T-cell (primary cell): ENCODE measurements at regions not wholly inside any gene's neighbourhood (a gene's known extent, or its start where the extent isn't known, plus 50 kb on each side); places are given as distances from the start of the nearest gene placed in this dataset.

Source experiments
- ATAC-seq, 4 experiments: fragments of 200-7000 bp in 3 of 4; fragments of 150-1000 bp in 1 of 4; cut with Tn5 transposase; replicated peaks in 1 of 4; 1 replicate in 3 of 4; 2 replicates in 1 of 4; pipeline ENCODE4 v1.10.0; 2021; ENCODE audit warnings: moderate library complexity in 3 of 4, mild to moderate bottlenecking in 2 of 4, moderate number of reproducible peaks in 1 of 4
- CTCF ChIA-PET, 2 donors: fragments of 300-600 bp; sonication (Branson Sonifier 250); formaldehyde crosslinking; loops; one replicate each; lab custom pipeline; 2022; ENCODE audit warnings: antibody characterized with exemption in 2 of 2; lab: Charles Lee
- POLR2A ChIA-PET, 2 donors: fragments of 300-600 bp; sonication (Branson Sonifier 250); formaldehyde crosslinking; loops; one replicate each; lab custom pipeline; 2022; ENCODE audit warnings: antibody characterized with exemption in 2 of 2; lab: Charles Lee
- DNase-seq, 35 experiments: peaks; one replicate each; pipeline versions ENCODE4 v3.0.0 to v3.0.0-alpha.2; 2013 to 2023
- H3K27ac ChIP-seq: one replicate; pipeline ENCODE4 v1.5.1; 2013; ENCODE audit warnings: low read length
- H3K27me3 ChIP-seq, 2 experiments: replicated peaks in 1 of 2; 1 replicate in 1 of 2; 2 replicates in 1 of 2; pipeline versions ENCODE4 v1.6.1 to v1.7.0; 2013; ENCODE audit warnings: low read length in 1 of 2, mixed read lengths in 1 of 2; ENCODE audit not compliant: control insufficient read depth in 2 of 2, insufficient read depth in 2 of 2; ENCODE audit errors: extremely low read depth in 1 of 2
- H3K36me3 ChIP-seq, 2 donors: 1 replicate in 1 of 2; 2 replicates in 1 of 2; pipeline versions ENCODE4 v1.6.1 to v1.7.0; 2013; ENCODE audit warnings: low read length in 1 of 2; ENCODE audit not compliant: control insufficient read depth in 2 of 2, insufficient read depth in 1 of 2; ENCODE audit errors: extremely low read depth in 1 of 2
- H3K4me1 ChIP-seq, 2 experiments: 1 replicate in 1 of 2; 2 replicates in 1 of 2; pipeline versions ENCODE4 v1.6.1 to v1.7.0; 2013; ENCODE audit warnings: low read length in 2 of 2, mixed read lengths in 1 of 2; ENCODE audit not compliant: insufficient read depth in 2 of 2, control insufficient read depth in 1 of 2; ENCODE audit errors: extremely low read depth in 1 of 2
- H3K4me3 ChIP-seq, 2 donors: 1 replicate in 1 of 2; 2 replicates in 1 of 2; pipeline versions ENCODE4 v1.5.1 to v1.7.0; 2013; ENCODE audit warnings: mild to moderate bottlenecking in 2 of 2, low read length in 1 of 2, moderate library complexity in 1 of 2; ENCODE audit not compliant: control insufficient read depth in 1 of 2; ENCODE audit errors: extremely low read depth in 1 of 2
- H3K9me3 ChIP-seq: 2 replicates; pipeline ENCODE4 v1.7.0; 2013
- H3K27ac Mint-ChIP-seq, 2 donors: one replicate each; pipeline ENCODE4 v1.8.0; 2020 to 2021; ENCODE audit warnings: mild to moderate bottlenecking in 2 of 2, mixed read lengths in 2 of 2
- H3K27me3 Mint-ChIP-seq, 2 donors: one replicate each; pipeline ENCODE4 v1.8.0; 2021 to 2022; ENCODE audit warnings: mixed read lengths in 2 of 2
- H3K36me3 Mint-ChIP-seq: one replicate; pipeline ENCODE4 v1.8.0; 2021; ENCODE audit warnings: mixed read lengths
- H3K4me1 Mint-ChIP-seq, 3 donors: one replicate each; pipeline ENCODE4 v1.8.0; 2020 to 2022; ENCODE audit warnings: mixed read lengths in 3 of 3, mild to moderate bottlenecking in 1 of 3
- H3K4me3 Mint-ChIP-seq, 3 donors: one replicate each; pipeline ENCODE4 v1.8.0; 2020 to 2022; ENCODE audit warnings: mild to moderate bottlenecking in 3 of 3, mixed read lengths in 3 of 3, moderate library complexity in 3 of 3
- H3K9me3 Mint-ChIP-seq, 3 donors: one replicate each; pipeline ENCODE4 v1.8.0; 2020 to 2022; ENCODE audit warnings: mixed read lengths in 3 of 3
- WGBS: methylation state at CpG from one replicate; pipeline ENCODE4 v1.1.5; 2013; ENCODE audit warnings: missing lambda C conversion rate; ENCODE audit not compliant: insufficient coverage; 5-methylcytosine and 5-hydroxymethylcytosine counted together

DNA sequence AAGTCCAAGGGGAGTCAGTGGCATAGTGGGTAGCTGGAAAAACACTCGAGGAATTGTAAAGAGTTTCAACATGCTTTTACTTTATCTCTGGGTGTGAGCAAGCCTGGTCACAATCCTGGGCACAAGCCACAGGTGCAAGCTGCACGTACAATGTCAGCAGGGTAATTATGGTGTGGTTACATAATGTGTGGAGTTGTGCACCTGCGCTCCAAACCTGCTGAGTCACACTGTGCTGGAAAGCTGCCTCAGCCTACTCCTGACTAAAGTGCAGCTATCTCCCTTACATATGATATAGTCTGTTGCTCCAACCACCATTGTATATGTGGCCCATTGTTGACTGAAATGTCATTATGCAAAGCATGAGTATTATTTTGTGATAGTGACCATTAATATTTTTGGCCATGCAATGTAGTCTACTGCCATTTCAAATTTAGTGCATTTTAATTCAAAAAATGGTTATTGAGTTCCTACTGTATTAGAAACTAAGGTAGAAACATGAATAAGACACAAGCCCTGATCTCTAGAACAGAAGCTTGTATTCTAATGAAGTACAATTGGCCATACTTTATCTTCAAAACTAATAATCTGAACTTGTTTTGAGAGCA is 160.9 kb upstream of the SLC30A5 start:
- Mint-ChIP-seq H3K27me3 (peaks cover 2 to 5% of the 10 kb centered on the region in 2 donors), H3K4me1 (no peaks in the 10 kb centered on the region), H3K27ac (no peak overlapping the region), H3K9me3 (peaks cover 6 to 19% (median 12%) of the 10 kb centered on the region in 3 donors), H3K36me3 (no peaks in the 10 kb centered on the region), H3K4me3 (no peak overlapping the region)
- Histone ChIP-seq H3K27me3 (peaks cover 0 to 4% of the 10 kb centered on the region in 2 experiments), H3K4me1 (no peaks in the 10 kb centered on the region), H3K9me3 (peaks cover 4% of the 10 kb centered on the region), H3K27ac (no peak overlapping the region), H3K36me3 (no peaks in the 10 kb centered on the region), H3K4me3 (no peak overlapping the region)
- CTCF ChIA-PET, result no interaction called here
- WGBS, result 83% methylated on average over 1 of the region's 3 CpGs
- DNase-seq (peak in 13 of 35 experiments; percentile 1 to 48 (median 10)), ATAC-seq (no peak)
- POLR2A ChIA-PET, result no interaction called here

GRCh38 chr5:68942169-68942568 is 151.6 kb upstream of the SLC30A5 start:
- 100% methylated on average over 2 of the region's 2 CpGs for WGBS
- H3K4me1 ChIP-seq, result no peaks in the 10 kb centered on the region
- ATAC-seq (no peak), DNase-seq (no peak)
- no peak overlapping the region for H3K4me3 ChIP-seq
- ChIA-PET CTCF (no interaction called here), POLR2A (no interaction called here)
- H3K4me3 Mint-ChIP-seq, result no peak overlapping the region
- no peak overlapping the region for H3K27ac ChIP-seq
- peaks cover 5 to 9% (median 8%) of the 10 kb centered on the region in 3 donors for H3K9me3 Mint-ChIP-seq
- no peaks in the 10 kb centered on the region for H3K9me3 ChIP-seq
- H3K27ac Mint-ChIP-seq, result no peak overlapping the region
- no peaks in the 10 kb centered on the region for H3K36me3 Mint-ChIP-seq
- H3K27me3 ChIP-seq, result no peaks in the 10 kb centered on the region
- peaks cover 6 to 11% of the 10 kb centered on the region in 2 donors for H3K27me3 Mint-ChIP-seq
- no peaks in the 10 kb centered on the region for H3K36me3 ChIP-seq
- H3K4me1 Mint-ChIP-seq, result no peaks in the 10 kb centered on the region

DNA sequence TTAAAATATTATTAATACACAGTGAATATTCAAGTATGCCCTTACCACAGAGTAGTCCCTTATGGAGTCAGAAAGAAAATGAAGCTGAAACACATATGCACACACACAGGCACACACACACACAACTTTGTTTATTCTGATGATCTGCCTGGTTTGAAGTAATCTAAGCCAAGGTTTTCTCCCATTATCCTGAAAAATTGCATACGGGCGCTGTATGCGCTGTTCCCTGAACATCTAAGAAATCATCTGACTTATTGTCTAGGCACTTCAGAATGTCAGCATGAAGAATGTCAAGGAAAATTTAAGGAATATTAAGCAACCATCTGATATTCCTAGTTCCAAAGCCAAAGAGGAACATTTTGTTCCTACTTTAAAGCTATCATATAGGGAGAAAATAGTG is 147.1 kb upstream of the SLC30A5 start:
- no peaks in the 10 kb centered on the region for H3K27me3 ChIP-seq
- H3K27me3 Mint-ChIP-seq, result peaks cover 3 to 6% of the 10 kb centered on the region in 2 donors
- ChIA-PET POLR2A (no interaction called here), CTCF (no interaction called here)
- no peak overlapping the region for H3K4me3 Mint-ChIP-seq
- no peaks in the 10 kb centered on the region for H3K36me3 ChIP-seq
- H3K9me3 ChIP-seq, result no peaks in the 10 kb centered on the region
- no peak overlapping the region for H3K27ac Mint-ChIP-seq
- DNase-seq (no peak), ATAC-seq (no peak)
- H3K36me3 Mint-ChIP-seq, result no peaks in the 10 kb centered on the region
- no peaks in the 10 kb centered on the region for H3K4me1 Mint-ChIP-seq
- H3K27ac ChIP-seq, result no peak overlapping the region
- WGBS, result no CpG with 5 or more reads among the region's 3 CpGs
- H3K9me3 Mint-ChIP-seq, result peaks cover 0 to 2% (median 0%) of the 10 kb centered on the region in 3 donors
- no peaks in the 10 kb centered on the region for H3K4me1 ChIP-seq
- H3K4me3 ChIP-seq, result no peak overlapping the region

- Histone ChIP-seq H3K27ac (no peak overlapping the region), H3K27me3 (peaks cover 0 to 2% of the 10 kb centered on the region in 2 experiments), H3K4me1 (no peaks in the 10 kb centered on the region), H3K36me3 (no peaks in the 10 kb centered on the region), H3K4me3 (no peak overlapping the region), H3K9me3 (no peaks in the 10 kb centered on the region)
- ChIA-PET POLR2A (no interaction called here), CTCF (no interaction called here)
- 60% methylated on average over 1 of the region's 2 CpGs for WGBS
- no peak overlapping the region for H3K4me3 Mint-ChIP-seq
- no peak for DNase-seq
- H3K27me3 Mint-ChIP-seq, result peaks cover 3 to 6% of the 10 kb centered on the region in 2 donors
- H3K4me1 Mint-ChIP-seq, result no peaks in the 10 kb centered on the region
- H3K27ac Mint-ChIP-seq, result no peak overlapping the region
- H3K36me3 Mint-ChIP-seq, result no peaks in the 10 kb centered on the region
- H3K9me3 Mint-ChIP-seq, result no peaks in the 10 kb centered on the region
- no peak for ATAC-seq
These were observed 145.8 kb upstream of the SLC30A5 start for GRCh38 chr5:68947986-68948385.

- DNase-seq (no peak), ATAC-seq (no peak)
- Histone ChIP-seq H3K36me3 (no peaks in the 10 kb centered on the region), H3K9me3 (no peaks in the 10 kb centered on the region), H3K4me1 (no peaks in the 10 kb centered on the region), H3K27me3 (peaks cover 0 to 2% of the 10 kb centered on the region in 2 experiments), H3K4me3 (no peak overlapping the region), H3K27ac (no peak overlapping the region)
- Mint-ChIP-seq H3K4me1 (no peaks in the 10 kb centered on the region), H3K27me3 (peaks cover 3 to 6% of the 10 kb centered on the region in 2 donors), H3K9me3 (no peaks in the 10 kb centered on the region), H3K4me3 (no peak overlapping the region), H3K27ac (no peak overlapping the region), H3K36me3 (no peaks in the 10 kb centered on the region)
- ChIA-PET CTCF (no interaction called here), POLR2A (no interaction called here)
- 17% methylated on average over 2 of the region's 3 CpGs for WGBS
These were observed 144.6 kb upstream of the SLC30A5 start for GRCh38 chr5:68949256-68949655.

DNA sequence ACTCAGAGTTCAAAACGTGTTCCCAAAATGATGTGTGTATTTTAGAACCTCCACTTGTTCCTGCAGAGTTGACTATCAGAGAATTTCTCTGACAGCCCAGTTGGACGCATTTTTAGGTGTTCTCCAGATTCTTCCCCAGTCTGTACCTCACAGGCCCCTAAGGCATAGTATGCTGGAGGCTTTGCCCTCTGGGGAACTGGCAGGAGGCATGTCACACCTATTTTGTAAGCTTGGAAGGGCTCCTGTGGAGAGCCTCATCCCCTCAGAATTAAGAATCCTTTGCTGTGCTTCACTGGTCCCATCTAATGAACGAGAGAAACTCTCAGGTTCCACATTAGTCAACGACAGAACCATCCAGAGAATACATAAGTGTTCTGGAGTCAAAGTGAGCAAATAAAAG is 144.1 kb upstream of the SLC30A5 start:
- Mint-ChIP-seq H3K27me3 (peaks cover 3 to 6% of the 10 kb centered on the region in 2 donors), H3K4me3 (no peak overlapping the region)
- POLR2A ChIA-PET, result no interaction called here

GRCh38 chr5:68950125-68950524 is 143.7 kb upstream of the SLC30A5 start:
- ATAC-seq (no peak), DNase-seq (no peak)
- Histone ChIP-seq H3K4me3 (no peak overlapping the region), H3K27ac (no peak overlapping the region), H3K36me3 (no peaks in the 10 kb centered on the region), H3K9me3 (no peaks in the 10 kb centered on the region), H3K4me1 (no peaks in the 10 kb centered on the region), H3K27me3 (peaks cover 0 to 2% of the 10 kb centered on the region in 2 experiments)
- Mint-ChIP-seq H3K27ac (no peak overlapping the region), H3K9me3 (no peaks in the 10 kb centered on the region), H3K4me3 (no peak overlapping the region), H3K4me1 (no peaks in the 10 kb centered on the region), H3K27me3 (peaks cover 3 to 6% of the 10 kb centered on the region in 2 donors), H3K36me3 (no peaks in the 10 kb centered on the region)
- 9% methylated on average over 1 of the region's 6 CpGs for WGBS
- ChIA-PET POLR2A (no interaction called here), CTCF (no interaction called here)

More for the DNA sequence above, 144.1 kb upstream of the SLC30A5 start:
- Mint-ChIP-seq H3K27ac (no peak overlapping the region), H3K9me3 (no peaks in the 10 kb centered on the region), H3K36me3 (no peaks in the 10 kb centered on the region), H3K4me1 (no peaks in the 10 kb centered on the region)
- Histone ChIP-seq H3K9me3 (no peaks in the 10 kb centered on the region), H3K4me1 (no peaks in the 10 kb centered on the region), H3K27me3 (peaks cover 0 to 2% of the 10 kb centered on the region in 2 experiments), H3K4me3 (no peak overlapping the region), H3K27ac (no peak overlapping the region), H3K36me3 (no peaks in the 10 kb centered on the region)
- CTCF ChIA-PET, result no interaction called here
- WGBS, result 80% methylated on average over 1 of the region's 4 CpGs
- DNase-seq (no peak), ATAC-seq (no peak)
